ENCODE measurements at regions not wholly inside any gene's neighbourhood (a gene's known extent, or its start where the extent isn't known, plus 50 kb on each side); places are given as distances from the start of the nearest gene placed in this dataset.

- no peak for TF ChIP-seq CTCF (conservative IDR thresholded peaks at IDR 0.05; ENCODE audit: control insufficient read depth, insufficient read depth, low read depth, low read length)
Observed at GRCh38 chr5:4079831-4080230, 484.2 kb downstream of the IRX1 start.

GRCh38 chr5:4080370-4080769, 484.7 kb downstream of the IRX1 start:
- no peak overlapping the region for H3K4me3 ChIP-seq (ENCODE audit: control insufficient read depth, low read depth, low read length)
- TF ChIP-seq CTCF (conservative IDR thresholded peaks at IDR 0.05; ENCODE audit: control insufficient read depth, insufficient read depth, low read depth, low read length): no peak
- DNase-seq (ENCODE audit: low read depth): no peak

More at GRCh38 chr5:4079831-4080230, 484.2 kb downstream of the IRX1 start:
- H3K4me3 ChIP-seq (ENCODE audit: control insufficient read depth, low read depth, low read length): no peak overlapping the region
- no peak for DNase-seq (ENCODE audit: low read depth)

DNA sequence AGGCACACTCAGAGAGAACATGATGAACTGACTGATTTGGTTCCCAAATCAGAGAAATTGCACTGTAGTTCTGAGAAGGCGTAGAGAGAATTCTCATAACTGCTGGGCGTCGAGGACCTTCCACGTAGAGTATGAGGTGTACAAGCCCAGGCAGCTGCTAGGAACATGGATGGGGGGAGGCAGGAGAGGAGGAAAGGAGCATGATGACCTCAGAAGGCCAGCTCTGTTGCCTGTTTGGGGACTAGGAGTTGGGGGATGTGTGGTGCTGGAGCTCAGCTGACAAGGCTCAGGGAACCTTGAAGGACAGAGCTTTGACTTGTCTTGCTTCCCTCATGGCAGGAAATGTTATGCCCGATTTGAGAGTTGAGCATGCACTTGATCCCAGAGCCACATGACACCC, 485.4 kb downstream of the IRX1 start:
- TF ChIP-seq CTCF (conservative IDR thresholded peaks at IDR 0.05; ENCODE audit: control insufficient read depth, insufficient read depth, low read depth, low read length): no peak
- no peak overlapping the region for H3K4me3 ChIP-seq (ENCODE audit: control insufficient read depth, low read depth, low read length)
- no peak for DNase-seq (ENCODE audit: low read depth)

GRCh38 chr5:4081466-4081865, 485.8 kb downstream of the IRX1 start:
- no peak for TF ChIP-seq CTCF (conservative IDR thresholded peaks at IDR 0.05; ENCODE audit: control insufficient read depth, insufficient read depth, low read depth, low read length)
- no peak for DNase-seq (ENCODE audit: low read depth)

DNA sequence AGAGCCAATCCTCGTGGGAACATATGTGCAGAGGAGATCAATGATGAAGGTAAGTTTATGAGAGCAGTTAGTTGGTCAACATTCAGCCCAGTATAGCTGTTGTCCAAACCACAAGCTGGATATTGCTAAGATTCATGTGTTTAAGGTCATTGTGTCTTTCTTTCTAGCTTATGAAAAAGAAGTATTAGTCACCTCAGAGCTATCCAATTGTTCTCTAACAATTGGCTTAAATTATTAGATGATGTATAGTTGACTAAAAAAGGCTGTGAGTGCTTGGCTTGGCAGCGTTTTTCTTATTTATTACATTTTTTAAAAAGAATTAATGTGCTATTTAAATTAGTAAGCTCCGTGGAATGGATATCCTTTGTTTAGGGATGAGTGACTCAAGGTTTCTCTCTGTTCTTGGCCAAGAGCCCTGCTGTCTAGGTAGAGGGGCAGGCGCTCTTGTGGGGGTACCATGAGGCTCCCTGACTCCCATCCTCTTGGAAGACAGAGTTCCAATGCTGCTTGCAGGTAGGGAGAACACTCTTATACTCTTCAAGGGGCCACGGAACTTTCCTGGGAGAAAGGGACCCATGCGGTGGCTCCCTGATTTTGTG, 487.4 kb downstream of the IRX1 start:
- peak; percentile 5 for DNase-seq (ENCODE audit: low read depth)
- no peak for TF ChIP-seq CTCF (conservative IDR thresholded peaks at IDR 0.05; ENCODE audit: control insufficient read depth, insufficient read depth, low read depth, low read length)
- H3K4me3 ChIP-seq (ENCODE audit: control insufficient read depth, low read depth, low read length): no peak overlapping the region

More at GRCh38 chr5:4081466-4081865, 485.8 kb downstream of the IRX1 start:
- H3K4me3 ChIP-seq (ENCODE audit: control insufficient read depth, low read depth, low read length): no peak overlapping the region

DNA sequence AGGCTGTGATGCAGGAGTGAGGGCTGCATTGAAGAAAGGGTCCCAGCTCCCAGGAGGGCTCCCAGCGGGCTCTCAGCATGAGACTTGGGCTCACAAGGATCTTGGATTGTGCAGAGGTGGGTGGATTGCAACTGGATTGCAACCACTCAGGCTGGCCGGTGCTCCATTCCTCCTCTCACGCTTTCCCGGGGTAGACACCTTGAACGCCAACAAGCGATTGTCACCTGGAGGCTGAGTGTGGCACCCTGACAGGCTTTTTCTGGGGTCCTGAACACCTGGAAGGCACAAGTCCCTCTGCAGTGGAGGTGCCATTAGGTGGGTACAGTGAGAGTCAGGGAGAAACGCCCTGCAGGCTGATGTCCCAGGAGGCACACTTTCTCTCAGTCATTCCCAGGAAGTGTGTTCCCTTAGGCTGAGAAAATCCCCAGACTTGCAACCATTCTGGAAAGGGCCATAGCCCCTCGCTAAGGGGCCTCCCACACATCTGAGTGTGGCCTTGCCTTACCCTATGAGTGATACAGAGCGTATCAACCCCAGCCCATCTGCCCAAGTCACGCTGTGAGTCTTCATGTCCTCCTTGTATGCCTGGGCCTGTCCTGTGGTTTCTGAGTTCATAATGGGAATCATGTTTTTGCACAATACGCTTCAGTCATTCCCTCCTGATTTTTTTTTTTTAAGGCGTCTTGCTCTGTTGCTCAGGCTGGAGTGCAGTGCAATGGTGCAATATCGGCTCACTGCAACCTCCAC, 488.1 kb downstream of the IRX1 start:
- no peak overlapping the region for H3K4me3 ChIP-seq (ENCODE audit: control insufficient read depth, low read depth, low read length)
- DNase-seq (ENCODE audit: low read depth): peak; percentile 2
- no peak for TF ChIP-seq CTCF (conservative IDR thresholded peaks at IDR 0.05; ENCODE audit: control insufficient read depth, insufficient read depth, low read depth, low read length)
